OCI-LY3 (cell line): ENCODE measurements at regions not wholly inside any gene's neighbourhood (a gene's known extent, or its start where the extent isn't known, plus 50 kb on each side); places are given as distances from the start of the nearest gene placed in this dataset.

ENCODE experiments used
- H2AFZ ChIP-seq: fragments of 200-600, 300-600 bp; shearing (Covaris generic); 2 replicates; pipeline ENCODE4 v1.6.0; 2014; ENCODE audit warnings: antibody characterized with exemption, low read depth, low read length
- H3K27ac ChIP-seq: fragments of 200-600, 300-600 bp; sonication (generic); 2 replicates; pipeline ENCODE4 v1.5.1; 2014; ENCODE audit warnings: mild to moderate bottlenecking, low read length, moderate library complexity, mixed read lengths
- H3K27me3 ChIP-seq: fragments of 200-600, 300-600 bp; sonication (generic); 2 replicates; pipeline ENCODE4 v1.6.1; 2014; ENCODE audit warnings: low read depth, low read length, mixed read lengths
- H3K36me3 ChIP-seq: fragments of 200-600, 300-600 bp; sonication (generic); replicated peaks from 2 replicates; pipeline ENCODE3; 2014; ENCODE audit warnings: low read depth, low read length, mixed read lengths
- H3K4me1 ChIP-seq: fragments of 300-600, 200-600 bp; sonication (generic); 2 replicates; pipeline ENCODE4 v1.6.1; 2014; ENCODE audit warnings: low read length, mixed read lengths
- H3K4me2 ChIP-seq: fragments of 200-600, 300-600 bp; sonication (generic); 2 replicates; pipeline ENCODE4 v1.6.1; 2014; ENCODE audit warnings: low read length, mixed read lengths
- H3K4me3 ChIP-seq: fragments of 300-600, 200-600 bp; sonication (generic); 2 replicates; pipeline ENCODE4 v1.5.1; 2014; ENCODE audit warnings: antibody characterized with exemption, mild to moderate bottlenecking, low read length, moderate library complexity
- H3K79me2 ChIP-seq: fragments of 300-600, 200-600 bp; shearing (Covaris generic); 2 replicates; pipeline ENCODE4 v1.6.1; 2014; ENCODE audit warnings: mild to moderate bottlenecking, low read length, mixed read lengths
- H3K9ac ChIP-seq: fragments of 300-600, 200-600 bp; shearing (Covaris generic); 2 replicates; pipeline ENCODE4 v1.6.0; 2014; ENCODE audit warnings: mild to moderate bottlenecking, low read length, moderate library complexity
- H3K9me3 ChIP-seq: fragments of 200-600, 300-600 bp; shearing (Covaris generic); 2 replicates; pipeline ENCODE4 v1.6.1; 2014; ENCODE audit warnings: low read length, mixed read lengths; ENCODE audit not compliant: insufficient read depth
- H4K20me1 ChIP-seq: fragments of 200-600, 300-600 bp; sonication (generic); 2 replicates; pipeline ENCODE4 v1.6.1; 2016; ENCODE audit warnings: low read length, mixed read lengths; ENCODE audit not compliant: insufficient read depth
- EZH2phosphoT487 ChIP-seq: fragments of 200-600 bp; shearing (Covaris generic); IDR thresholded peaks from 2 replicates; pipeline ENCODE4 v1.6.1; 2018; ENCODE audit warnings: antibody characterized with exemption, mixed run types, low read depth
- TF ChIP-seq, protein P1 (sequence below): fragments of 200-600, 300-600 bp; sonication (generic); IDR thresholded peaks from 2 replicates; pipeline ENCODE4 v1.5.1; 2014; ENCODE audit warnings: antibody characterized with exemption, low read length, low read depth

DNA sequence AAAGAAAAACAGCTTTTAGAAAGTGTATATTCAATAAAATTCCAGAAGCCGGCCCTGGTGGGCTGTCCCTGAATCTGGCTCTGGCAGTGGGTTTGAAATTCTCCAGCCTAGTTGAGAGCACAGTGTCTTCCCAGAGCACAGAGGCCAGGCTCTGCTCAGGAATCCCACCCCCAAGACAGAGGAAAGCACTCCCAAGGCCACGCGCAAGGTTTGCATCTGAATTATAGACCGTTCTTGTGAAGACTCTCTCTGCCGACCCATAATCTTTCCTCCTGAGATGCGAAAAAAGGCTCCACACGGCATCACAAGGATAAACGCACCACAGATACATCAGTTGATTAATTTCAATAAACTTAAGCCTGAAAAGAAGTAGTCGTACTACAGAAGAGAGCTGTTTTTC, 342.2 kb downstream of the CMPK2 start:
- Histone ChIP-seq H3K79me2 (no peaks in the 10 kb centered on the region), H3K36me3 (no peaks in the 10 kb centered on the region), H4K20me1 (no peaks in the 10 kb centered on the region), H3K4me3 (no peak overlapping the region), H2AFZ (no peak overlapping the region), H3K4me2 (no peak overlapping the region), H3K4me1 (no peaks in the 10 kb centered on the region), H3K27ac (no peak overlapping the region), H3K9me3 (no peaks in the 10 kb centered on the region), H3K9ac (no peak overlapping the region), H3K27me3 (no peaks in the 10 kb centered on the region)
- TF ChIP-seq, protein P1, sequence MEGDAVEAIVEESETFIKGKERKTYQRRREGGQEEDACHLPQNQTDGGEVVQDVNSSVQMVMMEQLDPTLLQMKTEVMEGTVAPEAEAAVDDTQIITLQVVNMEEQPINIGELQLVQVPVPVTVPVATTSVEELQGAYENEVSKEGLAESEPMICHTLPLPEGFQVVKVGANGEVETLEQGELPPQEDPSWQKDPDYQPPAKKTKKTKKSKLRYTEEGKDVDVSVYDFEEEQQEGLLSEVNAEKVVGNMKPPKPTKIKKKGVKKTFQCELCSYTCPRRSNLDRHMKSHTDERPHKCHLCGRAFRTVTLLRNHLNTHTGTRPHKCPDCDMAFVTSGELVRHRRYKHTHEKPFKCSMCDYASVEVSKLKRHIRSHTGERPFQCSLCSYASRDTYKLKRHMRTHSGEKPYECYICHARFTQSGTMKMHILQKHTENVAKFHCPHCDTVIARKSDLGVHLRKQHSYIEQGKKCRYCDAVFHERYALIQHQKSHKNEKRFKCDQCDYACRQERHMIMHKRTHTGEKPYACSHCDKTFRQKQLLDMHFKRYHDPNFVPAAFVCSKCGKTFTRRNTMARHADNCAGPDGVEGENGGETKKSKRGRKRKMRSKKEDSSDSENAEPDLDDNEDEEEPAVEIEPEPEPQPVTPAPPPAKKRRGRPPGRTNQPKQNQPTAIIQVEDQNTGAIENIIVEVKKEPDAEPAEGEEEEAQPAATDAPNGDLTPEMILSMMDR, result no peak
- no peak for TF ChIP-seq EZH2phosphoT487

DNA sequence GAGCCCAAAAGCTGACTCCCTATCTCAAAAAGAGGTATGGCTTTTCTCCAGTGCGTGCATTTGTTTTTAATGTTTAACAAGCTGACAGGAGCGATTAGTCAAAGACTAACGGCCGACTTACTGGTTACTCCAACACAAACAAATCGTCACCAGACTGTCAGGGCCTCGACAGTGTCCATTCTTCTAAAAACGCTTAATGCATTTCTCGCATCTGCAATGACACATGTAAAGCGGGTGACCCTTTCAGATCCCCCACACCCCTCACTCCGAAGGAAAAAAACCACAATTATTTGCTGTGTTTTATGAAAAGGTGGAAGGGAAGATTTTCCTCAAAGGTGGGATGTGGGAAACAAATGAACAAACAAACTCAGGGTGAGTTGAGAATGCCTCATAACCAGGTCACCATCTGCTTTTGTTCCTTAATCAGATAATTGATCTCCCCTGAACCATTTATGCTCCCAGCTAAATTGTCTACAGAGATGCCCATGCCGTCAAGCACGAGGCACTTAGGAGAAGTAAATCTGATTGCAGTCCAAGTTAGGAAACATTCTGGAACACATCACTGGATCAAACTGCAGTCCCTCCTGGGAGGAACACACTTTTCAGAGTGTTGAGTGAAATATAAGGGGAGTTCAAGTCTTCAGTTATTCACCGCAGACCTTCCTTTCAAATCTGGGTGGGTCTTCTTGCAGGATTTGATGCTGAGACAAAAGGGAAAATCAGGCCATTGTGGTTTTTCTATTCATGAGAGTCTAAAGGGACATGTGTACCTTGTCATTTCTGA, 340.8 kb downstream of the CMPK2 start:
- Histone ChIP-seq H3K27me3 (no peaks in the 10 kb centered on the region), H3K79me2 (no peaks in the 10 kb centered on the region), H3K4me2 (no peak overlapping the region), H3K27ac (no peak overlapping the region), H4K20me1 (no peaks in the 10 kb centered on the region), H3K36me3 (no peaks in the 10 kb centered on the region), H3K9ac (no peak overlapping the region), H3K9me3 (no peaks in the 10 kb centered on the region), H2AFZ (no peak overlapping the region), H3K4me3 (no peak overlapping the region), H3K4me1 (no peaks in the 10 kb centered on the region)
- TF ChIP-seq EZH2phosphoT487, result no peak
- TF ChIP-seq, protein P1, result no peak

DNA sequence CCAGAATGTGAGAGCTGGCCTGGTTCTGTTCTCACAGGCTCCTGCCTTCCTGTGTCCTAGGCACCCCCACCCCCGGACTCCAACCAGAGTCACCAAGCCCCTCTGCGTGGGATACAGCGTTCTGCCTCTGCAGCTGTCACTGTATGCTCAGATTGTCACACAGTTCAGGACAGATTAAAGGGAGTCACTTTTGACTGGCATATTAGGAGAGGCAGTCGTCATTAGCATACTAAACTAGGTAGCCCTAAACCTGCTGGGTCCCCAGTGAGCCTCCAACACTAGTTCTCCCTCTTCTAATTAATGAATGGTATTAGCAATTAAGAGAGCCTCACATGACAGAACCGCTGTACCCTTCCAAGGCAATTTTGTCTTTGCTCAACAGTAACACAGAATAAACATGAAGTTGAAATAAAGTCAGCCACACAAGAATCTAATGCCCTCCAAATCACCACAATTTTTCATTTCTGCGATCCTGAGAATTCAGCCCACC, 340.2 kb downstream of the CMPK2 start:
- Histone ChIP-seq H4K20me1 (no peaks in the 10 kb centered on the region), H3K9me3 (no peaks in the 10 kb centered on the region), H2AFZ (no peak overlapping the region), H3K9ac (no peak overlapping the region), H3K4me3 (no peak overlapping the region), H3K79me2 (no peaks in the 10 kb centered on the region), H3K4me2 (no peak overlapping the region), H3K4me1 (no peaks in the 10 kb centered on the region), H3K27ac (no peak overlapping the region), H3K36me3 (no peaks in the 10 kb centered on the region), H3K27me3 (no peaks in the 10 kb centered on the region)
- TF ChIP-seq, protein P1, result no peak
- TF ChIP-seq EZH2phosphoT487, result no peak

DNA sequence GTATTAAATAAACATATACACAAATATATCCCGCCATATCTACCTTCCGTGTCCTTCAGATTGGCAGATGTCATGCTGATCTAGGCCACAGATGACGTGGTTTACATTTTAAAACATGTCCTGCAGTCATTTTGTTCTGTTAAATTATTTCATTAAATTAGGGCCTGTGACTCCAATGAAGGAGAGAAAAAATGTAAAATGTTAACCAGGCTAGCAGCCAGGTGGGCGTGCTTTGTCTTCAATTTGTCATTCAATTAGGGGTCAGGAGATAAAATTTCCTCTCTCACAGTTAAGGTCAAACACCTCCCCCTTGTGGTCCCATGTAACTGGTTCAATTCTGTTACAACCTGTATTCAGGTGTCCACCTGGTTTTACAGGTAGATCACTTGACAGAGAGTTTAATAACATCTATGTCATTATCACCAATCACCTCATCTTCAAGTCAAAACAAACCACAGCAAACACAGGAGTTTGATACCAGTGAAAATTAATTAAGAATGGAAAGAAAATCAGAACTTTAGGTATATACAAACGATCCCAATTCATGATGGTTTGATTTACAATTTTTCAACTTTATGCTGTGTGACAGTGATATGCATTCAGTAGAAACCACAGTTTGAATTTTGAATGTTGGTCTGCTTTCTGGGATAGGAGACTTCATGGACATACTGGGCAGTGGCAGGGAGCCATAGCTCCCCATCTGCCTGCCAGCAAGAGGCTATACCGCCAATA, 339.4 kb downstream of the CMPK2 start:
- Histone ChIP-seq H3K79me2 (no peaks in the 10 kb centered on the region), H4K20me1 (no peaks in the 10 kb centered on the region), H2AFZ (no peak overlapping the region), H3K9ac (no peak overlapping the region), H3K27ac (no peak overlapping the region), H3K4me1 (no peaks in the 10 kb centered on the region), H3K27me3 (no peaks in the 10 kb centered on the region), H3K4me2 (no peak overlapping the region), H3K4me3 (no peak overlapping the region), H3K9me3 (no peaks in the 10 kb centered on the region), H3K36me3 (no peaks in the 10 kb centered on the region)
- no peak for TF ChIP-seq EZH2phosphoT487
- TF ChIP-seq, protein P1, result peak; percentile 56
